HepG2 (cell line): ENCODE measurements at regions not wholly inside any gene's neighbourhood (a gene's known extent, or its start where the extent isn't known, plus 50 kb on each side); places are given as distances from the start of the nearest gene placed in this dataset.
"Not testable (repeated sequence)": the region's sequence is repeated elsewhere in the genome, so short reads cannot be mapped to it uniquely, and the experiment has no call there.

Experiments used
- CEBPB ChIP-seq: IDR thresholded peaks from 2 replicates; pipeline ENCODE4 v1.6.1; 2011; ENCODE audit warnings: low read depth, low read length, improper control_type of control experiment, borderline replicate concordance
- CREBL2 ChIP-seq: sonication (generic); formaldehyde crosslinking; IDR thresholded peaks from 2 replicates; pipeline ENCODE4 v1.8.1; 2023; ENCODE audit warnings: missing genetic modification reagents, mild to moderate bottlenecking, borderline replicate concordance
- CTCF ChIP-seq: sonication (generic); formaldehyde crosslinking; IDR thresholded peaks from 2 replicates; pipeline ENCODE4 v1.5.0; 2020; ENCODE audit warnings: mild to moderate bottlenecking, missing genetic modification reagents, moderate library complexity
- EHMT2 ChIP-seq: fragments of 200-600 bp; sonication (generic); IDR thresholded peaks from 2 replicates; pipeline ENCODE4 v1.7.0; 2017; ENCODE audit warnings: antibody characterized with exemption, low read depth, low read length, borderline replicate concordance
- ELF1 ChIP-seq: sonication (generic); formaldehyde crosslinking; IDR thresholded peaks from 2 replicates; pipeline ENCODE4 v1.4.0; 2020; ENCODE audit warnings: missing genetic modification reagents
- LRRFIP1 ChIP-seq: sonication (generic); formaldehyde crosslinking; conservative IDR thresholded peaks from 2 replicates; pipeline ENCODE4 v1.4.0; 2020; ENCODE audit warnings: missing genetic modification reagents
- MTF2 ChIP-seq: sonication (generic); formaldehyde crosslinking; IDR thresholded peaks from 2 replicates; pipeline ENCODE4 v1.5.0; 2020; ENCODE audit warnings: missing genetic modification reagents, borderline replicate concordance
- RAD21 ChIP-seq: fragments of 450-650 bp; formaldehyde crosslinking; IDR thresholded peaks from 2 replicates; pipeline ENCODE4 v1.5.0; 2020; ENCODE audit warnings: mild to moderate bottlenecking
- RFXAP ChIP-seq: sonication (generic); formaldehyde crosslinking; IDR thresholded peaks from 2 replicates; pipeline ENCODE4 v1.4.0; 2020; ENCODE audit warnings: missing genetic modification reagents, borderline replicate concordance
- SALL2 ChIP-seq: sonication (generic); formaldehyde crosslinking; IDR thresholded peaks from 2 replicates; pipeline ENCODE4 v1.8.1; 2023; ENCODE audit warnings: mild to moderate bottlenecking, missing genetic modification reagents, inconsistent platforms
- SIX4 ChIP-seq: sonication (generic); formaldehyde crosslinking; IDR thresholded peaks from 2 replicates; pipeline ENCODE4 v1.4.0; 2020; ENCODE audit warnings: missing genetic modification reagents
- TCF12 ChIP-seq, 2 experiments: fragments of 450-650 bp in 1 of 2; sonication (generic) in 1 of 2; formaldehyde crosslinking in 1 of 2; IDR thresholded peaks; 2 replicates each; pipeline versions ENCODE4 v1.6.1 to v1.8.0; 2017 to 2022; ENCODE audit warnings: antibody characterized with exemption in 1 of 2, mild to moderate bottlenecking in 1 of 2, missing genetic modification reagents in 1 of 2, moderate library complexity in 1 of 2
- ZNF362 ChIP-seq: sonication (generic); formaldehyde crosslinking; IDR thresholded peaks from 2 replicates; pipeline ENCODE4 v1.4.0; 2020; ENCODE audit warnings: missing genetic modification reagents, mild to moderate bottlenecking, borderline replicate concordance
- ZZZ3 ChIP-seq: sonication (generic); formaldehyde crosslinking; IDR thresholded peaks from 2 replicates; pipeline ENCODE4 v1.4.0; 2020; ENCODE audit warnings: missing genetic modification reagents, mild to moderate bottlenecking, borderline replicate concordance

GRCh38 chr17:71106056-71106455, 936.7 kb downstream of the KCNJ2 start:
- not testable (repeated sequence) for TF ChIP-seq ZNF362 (CRISPR knock-in tag); EHMT2; RAD21 (CRISPR knock-in tag); CREBL2 (CRISPR knock-in tag); MTF2 (CRISPR knock-in tag); LRRFIP1 (CRISPR knock-in tag); CTCF; TCF12 (IDR thresholded peaks at IDR 0.05); TCF12 (CRISPR knock-in tag; IDR thresholded peaks at IDR 0.05); SIX4; SALL2; RFXAP (CRISPR knock-in tag); CEBPB; ELF1 (CRISPR knock-in tag); ZZZ3
